HepG2 (cell line): ENCODE measurements at regions not wholly inside any gene's neighbourhood (a gene's known extent, or its start where the extent isn't known, plus 50 kb on each side); places are given as distances from the start of the nearest gene placed in this dataset.

Source experiments
- ATAC-seq: fragments of 200-7000 bp; cut with Tn5 transposase; 3 replicates; pipeline ENCODE4 v1.9.1; 2020; ENCODE audit warnings: mild to moderate bottlenecking, moderate library complexity
- BruUV-seq: library from RNA; stranded (reverse); fragments of 400-500 nt; replicated peaks from 2 replicates; lab custom pipeline; 2021; lab: Mats Ljungman, UMichigan
- CTCF ChIA-PET: fragments of 300-600 bp; formaldehyde crosslinking; extraction: SDS; loops from one replicate; lab custom pipeline; 2021; ENCODE audit warnings: low total read pairs, inconsistent platforms, low intra/inter-chr PET ratio; lab: Yijun Ruan, JAX
- POLR2A ChIA-PET: fragments of 350-600 bp; sonication (Branson Sonifier 250); formaldehyde crosslinking; loops from one replicate; lab custom pipeline; 2020; ENCODE audit warnings: antibody characterized with exemption, inconsistent platforms; lab: Yijun Ruan, JAX
- DNase-seq: peaks from one replicate; pipeline ENCODE4 v3.0.0-alpha.2; 2015; ENCODE audit warnings: low spot score
- FAIRE-seq: peaks from 3 replicates; lab custom pipeline; 2011; peaks lifted over from hg19 to GRCh38; lab: Jason Lieb, UNC
- H2AFZ ChIP-seq: one replicate; pipeline ENCODE4 v1.6.1; 2011; ENCODE audit warnings: low read length, inconsistent platforms
- H3K27ac ChIP-seq: fragments of 300-600 bp; 3 replicates; pipeline ENCODE4 v1.8.0; 2011; ENCODE audit warnings: mixed run types, mild to moderate bottlenecking, mixed read lengths, low read length, inconsistent platforms; ENCODE audit not compliant: insufficient read depth; ENCODE audit errors: extremely low read length
- H3K27me3 ChIP-seq, 2 experiments: fragments of 200-600 bp in 1 of 2; 2 replicates in 1 of 2; 3 replicates in 1 of 2; pipeline versions ENCODE4 v1.6.0 to v1.8.0; 2011; ENCODE audit warnings: low read length in 2 of 2, mild to moderate bottlenecking in 2 of 2, moderate library complexity in 2 of 2, inconsistent platforms in 1 of 2; ENCODE audit not compliant: insufficient read depth in 2 of 2, control insufficient read depth in 1 of 2
- H3K36me3 ChIP-seq, 2 experiments: fragments of 200-600 bp in 1 of 2; replicated peaks in 1 of 2; 2 replicates in 1 of 2; 3 replicates in 1 of 2; pipeline versions ENCODE4 v1.5.1 to v1.8.0; 2011; ENCODE audit warnings: low read length in 2 of 2, inconsistent platforms in 1 of 2; ENCODE audit not compliant: insufficient read depth in 2 of 2, control insufficient read depth in 1 of 2
- H3K4me1 ChIP-seq: 2 replicates; pipeline ENCODE4 v1.5.1; 2012; ENCODE audit warnings: low read length, inconsistent platforms; ENCODE audit not compliant: insufficient read depth
- H3K4me2 ChIP-seq: 2 replicates; pipeline ENCODE4 v1.6.0; 2011; ENCODE audit warnings: low read depth, low read length, inconsistent platforms
- H3K4me3 ChIP-seq, 3 experiments: fragments of 200-600 bp in 1 of 3; sonication (generic), shearing (Covaris generic) in 1 of 3; replicated peaks in 1 of 3; 2 replicates each; pipeline ENCODE4 v1.5.1; 2011 to 2016; ENCODE audit warnings: low read length in 3 of 3, inconsistent platforms in 2 of 3, low read depth in 2 of 3, mild to moderate bottlenecking in 2 of 3, control low read depth in 1 of 3, mixed read lengths in 1 of 3; ENCODE audit not compliant: insufficient read depth in 1 of 3
- H3K79me2 ChIP-seq: one replicate; pipeline ENCODE4 v1.6.1; 2011; ENCODE audit warnings: low read length, inconsistent platforms; ENCODE audit not compliant: insufficient read depth
- H3K9ac ChIP-seq: 2 replicates; pipeline ENCODE4 v1.6.0; 2011; ENCODE audit warnings: mild to moderate bottlenecking, low read depth, low read length, inconsistent platforms; ENCODE audit not compliant: insufficient read depth
- H3K9me3 ChIP-seq: 2 replicates; pipeline ENCODE4 v1.5.1; 2012; ENCODE audit warnings: mild to moderate bottlenecking, low read length
- H4K20me1 ChIP-seq: 2 replicates; pipeline ENCODE4 v1.6.0; 2011; ENCODE audit warnings: inconsistent platforms, mild to moderate bottlenecking, low read length, moderate library complexity; ENCODE audit not compliant: insufficient read depth
- CEBPB ChIP-seq: IDR thresholded peaks from 2 replicates; pipeline ENCODE4 v1.6.1; 2011; ENCODE audit warnings: low read depth, low read length, improper control_type of control experiment, borderline replicate concordance
- CHD2 ChIP-seq: IDR thresholded peaks from 2 replicates; pipeline ENCODE4 v1.6.1; 2011; ENCODE audit warnings: low read depth, low read length, improper control_type of control experiment
- CSRNP1 ChIP-seq: sonication (generic); formaldehyde crosslinking; IDR thresholded peaks from 2 replicates; pipeline ENCODE4 v1.8.1; 2023; ENCODE audit warnings: mild to moderate bottlenecking, missing genetic modification reagents
- DPF2 ChIP-seq: sonication (generic); formaldehyde crosslinking; IDR thresholded peaks from 2 replicates; pipeline ENCODE4 v1.4.0; 2020; ENCODE audit warnings: mild to moderate bottlenecking, low read depth, missing genetic modification reagents, borderline replicate concordance
- HOMEZ ChIP-seq: IDR thresholded peaks from 2 replicates; pipeline ENCODE4 v1.6.1; 2016; ENCODE audit warnings: low read depth
- HOXA3 ChIP-seq: sonication (generic); formaldehyde crosslinking; IDR thresholded peaks from 2 replicates; pipeline ENCODE4 v1.5.0; 2020; ENCODE audit warnings: missing genetic modification reagents
- KAT2B ChIP-seq: fragments of 150-350 bp; IDR thresholded peaks from 2 replicates; pipeline ENCODE4 v1.6.1; 2014; ENCODE audit warnings: low read depth, low read length, borderline replicate concordance
- KLF16 ChIP-seq, 2 experiments: sonication (generic) in 1 of 2; formaldehyde crosslinking in 1 of 2; IDR thresholded peaks; 2 replicates each; pipeline versions ENCODE4 v1.6.1 to v1.8.0; 2016 to 2023; ENCODE audit warnings: missing genetic modification reagents in 2 of 2, missing compliant biosample characterization in 1 of 2
- MATR3 ChIP-seq: sonication (generic); formaldehyde crosslinking; IDR thresholded peaks from 2 replicates; pipeline ENCODE4 v1.4.0; 2020; ENCODE audit warnings: missing genetic modification reagents
- MLX ChIP-seq: IDR thresholded peaks from 2 replicates; pipeline ENCODE4 v1.6.1; 2016
- NFKB2 ChIP-seq: sonication (generic); formaldehyde crosslinking; IDR thresholded peaks from 2 replicates; pipeline ENCODE4 v1.4.0; 2020; ENCODE audit warnings: missing genetic modification reagents, borderline replicate concordance
- NR2C2 ChIP-seq: sonication (generic); formaldehyde crosslinking; IDR thresholded peaks from 2 replicates; pipeline ENCODE4 v1.4.0; 2020; ENCODE audit warnings: missing genetic modification reagents, mild to moderate bottlenecking, moderate library complexity, borderline replicate concordance
- POLR2AphosphoS5 ChIP-seq: IDR thresholded peaks from 2 replicates; pipeline ENCODE4 v1.6.1; 2012; ENCODE audit warnings: low read depth, low read length
- RAD51 ChIP-seq: fragments of 450-650 bp; IDR thresholded peaks from 2 replicates; pipeline ENCODE4 v1.6.1; 2016; ENCODE audit warnings: borderline replicate concordance
- TARDBP ChIP-seq: sonication (generic); formaldehyde crosslinking; IDR thresholded peaks from 2 replicates; pipeline ENCODE4 v1.8.0; 2022; ENCODE audit warnings: mild to moderate bottlenecking, missing genetic modification reagents
- TEAD3 ChIP-seq: optimal IDR thresholded peaks from 2 replicates; pipeline ENCODE3; 2016; ENCODE audit warnings: borderline replicate concordance
- THAP11 ChIP-seq: IDR thresholded peaks from 2 replicates; pipeline ENCODE4 v1.6.1; 2016; ENCODE audit warnings: missing biosample characterization, missing genetic modification reagents
- ZC3H13 ChIP-seq: sonication (generic); formaldehyde crosslinking; IDR thresholded peaks from 2 replicates; pipeline ENCODE4 v1.8.1; 2023; ENCODE audit warnings: mild to moderate bottlenecking, missing genetic modification reagents, moderate library complexity
- ZNF660 ChIP-seq: sonication (generic); formaldehyde crosslinking; IDR thresholded peaks from 2 replicates; pipeline ENCODE4 v1.5.1; 2020; ENCODE audit warnings: mild to moderate bottlenecking, low read depth, missing genetic modification reagents, borderline replicate concordance
- ZNF724P ChIP-seq: sonication (generic); formaldehyde crosslinking; IDR thresholded peaks from 2 replicates; pipeline ENCODE4 v1.8.0; 2022; ENCODE audit warnings: missing genetic modification reagents, borderline replicate concordance
- WGBS: methylation state at CpG from one replicate; pipeline ENCODE4 v1.1.6; 2017; ENCODE audit warnings: low lambda C conversion rate; 5-methylcytosine and 5-hydroxymethylcytosine counted together
- in situ Hi-C: cut with HindIII; loops from 2 replicates; pipeline ENCODE4 v1.10.0; 2017; ENCODE audit warnings: low pct_unique_long_range_greater_than_20kb; ENCODE audit not compliant: extremely low pct_ligation_motif_present
- intact Hi-C: fragments of 100-400 bp; cut with micrococcal nuclease; formaldehyde crosslinking; loops from one replicate; pipeline ENCODE4 v1.10.0; 2022; ENCODE audit not compliant: unreplicated experiment

- TF ChIP-seq ZC3H13 (CRISPR knock-in tag), result no peak
- no peak for TF ChIP-seq POLR2AphosphoS5
- TF ChIP-seq RAD51, result 0 out of 2 replicates have a peak, but pooled peaks have one; percentile 16
- no peak for TF ChIP-seq MATR3 (CRISPR knock-in tag)
- TF ChIP-seq, all 625 proteins: peak for 6
Observed at GRCh38 chr7:66500087-66500486, 128.6 kb upstream of the KCTD7 start (continued).

- peak overlapping the region in 1 of 3 experiments; percentile 11; a peak in 2 of 6 replicates for H3K4me3 ChIP-seq
- peak overlapping the region; percentile 78 for H3K27ac ChIP-seq
- no peaks in the 10 kb centered on the region for H3K9me3 ChIP-seq
- FAIRE-seq (peak; percentile 62), ATAC-seq (peak; percentile 73), DNase-seq (peak; percentile 78)
- H3K36me3 ChIP-seq, result no peaks in the 10 kb centered on the region
- no TSS peak for BruUV-seq
- no peaks in the 10 kb centered on the region for H4K20me1 ChIP-seq
- ChIA-PET POLR2A (interaction anchor here (3.0 kb wide), 1 partner anchor 9 kb away, joined by 24 read pairs; no protein-coding TSS in a partner anchor), CTCF (no interaction called here)
- in situ Hi-C loops (no loop called here), intact Hi-C loops (no loop called here)
- no peaks in the 10 kb centered on the region for H3K27me3 ChIP-seq
- peaks cover 57% of the 10 kb centered on the region for H3K4me1 ChIP-seq
- no peaks in the 10 kb centered on the region for H3K79me2 ChIP-seq
- H3K9ac ChIP-seq, result peak overlapping the region; percentile 38
- peak overlapping the region; percentile 70 for H3K4me2 ChIP-seq
- whole genome bisulfite sequencing, result 49% methylated on average over 9 of the region's 12 CpGs
- no peak overlapping the region for H2AFZ ChIP-seq
- TF ChIP-seq KLF16 (CRISPR knock-in tag; IDR thresholded peaks at IDR 0.05), result 0 out of 4 replicates have a peak, but pooled peaks of 1 of the 2 experiments have one; percentile 21
- no peak for TF ChIP-seq CEBPB
- peak; percentile 72; the same call in 1 of the 2 replicates for TF ChIP-seq MLX (CRISPR knock-in tag)
- TF ChIP-seq CSRNP1, result 0 out of 2 replicates have a peak, but pooled peaks have one; percentile 32
- peak; percentile 51; the same call in 1 of the 2 replicates for TF ChIP-seq CHD2
- peak; percentile 82; the same call in 1 of the 2 replicates for TF ChIP-seq DPF2 (CRISPR knock-in tag)
- no peak for TF ChIP-seq KAT2B
- TF ChIP-seq HOXA3 (CRISPR knock-in tag), result peak; percentile 30; the same call in 1 of the 2 replicates
- peak; percentile 66; the same call in 1 of the 2 replicates for TF ChIP-seq NR2C2 (CRISPR knock-in tag)
- TF ChIP-seq ZNF660 (CRISPR knock-in tag), result no peak
- TF ChIP-seq ZNF724P (CRISPR knock-in tag), result 0 out of 2 replicates have a peak, but pooled peaks have one; percentile 20
- no peak for TF ChIP-seq NFKB2
- peak; percentile 35; the same call in 1 of the 2 replicates for TF ChIP-seq HOMEZ
- 0 out of 2 replicates have a peak, but pooled peaks have one; percentile 11 for TF ChIP-seq THAP11 (CRISPR knock-in tag)
- TF ChIP-seq TEAD3, result peak; percentile 37
- no peak; the same call in 1 of the 2 replicates for TF ChIP-seq TARDBP (CRISPR knock-in tag)
Observed at GRCh38 chr7:66502230-66503035, 126.2 kb upstream of the KCTD7 start.
